ENCODE measurements at regions not wholly inside any gene's neighbourhood (a gene's known extent, or its start where the extent isn't known, plus 50 kb on each side); places are given as distances from the start of the nearest gene placed in this dataset.

DNA sequence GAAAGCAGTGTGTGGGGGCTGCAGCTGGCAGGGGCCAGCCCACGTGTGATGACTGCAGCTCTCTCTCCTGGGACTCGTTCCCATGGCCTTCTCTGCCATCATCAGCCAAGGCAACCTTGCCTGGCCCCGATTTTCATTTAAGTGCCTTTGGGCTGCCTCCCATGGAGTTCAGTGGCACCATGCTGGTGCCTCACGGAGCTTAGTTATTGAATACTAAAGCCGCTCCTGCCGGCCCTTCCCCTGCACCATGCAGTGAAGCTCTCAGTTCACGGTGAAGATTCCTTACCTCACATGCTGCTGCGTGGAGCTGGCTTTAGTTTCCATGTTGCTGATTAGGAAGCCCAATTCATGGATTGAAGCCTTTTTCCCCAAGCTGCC is 141.5 kb upstream of the EEPD1 start:
- H3K4me1 Mint-ChIP-seq (ENCODE audit: insufficient read depth, unreplicated experiment) = no peaks in the 10 kb centered on the region
- H3K9me3 Mint-ChIP-seq (ENCODE audit: unreplicated experiment) = no peaks in the 10 kb centered on the region
- intact Hi-C loops (cut with micrococcal nuclease) = no loop called here
- H3K27ac Mint-ChIP-seq (ENCODE audit: low read depth, unreplicated experiment) = no peak overlapping the region
- DNase-seq (ENCODE audit: unreplicated experiment) = no peak
- POLR2A ChIA-PET = no interaction called here
- CTCF ChIA-PET = interaction anchor here (0.5 to 1.5 kb wide), 5 partner anchors 9 to 307 kb away, joined by 3 to 6 read pairs (median 4); no protein-coding TSS in a partner anchor
- H3K4me3 Mint-ChIP-seq (ENCODE audit: unreplicated experiment) = no peak overlapping the region
- H3K36me3 Mint-ChIP-seq (ENCODE audit: insufficient read depth, unreplicated experiment) = no peaks in the 10 kb centered on the region
- TF ChIP-seq, protein P1, sequence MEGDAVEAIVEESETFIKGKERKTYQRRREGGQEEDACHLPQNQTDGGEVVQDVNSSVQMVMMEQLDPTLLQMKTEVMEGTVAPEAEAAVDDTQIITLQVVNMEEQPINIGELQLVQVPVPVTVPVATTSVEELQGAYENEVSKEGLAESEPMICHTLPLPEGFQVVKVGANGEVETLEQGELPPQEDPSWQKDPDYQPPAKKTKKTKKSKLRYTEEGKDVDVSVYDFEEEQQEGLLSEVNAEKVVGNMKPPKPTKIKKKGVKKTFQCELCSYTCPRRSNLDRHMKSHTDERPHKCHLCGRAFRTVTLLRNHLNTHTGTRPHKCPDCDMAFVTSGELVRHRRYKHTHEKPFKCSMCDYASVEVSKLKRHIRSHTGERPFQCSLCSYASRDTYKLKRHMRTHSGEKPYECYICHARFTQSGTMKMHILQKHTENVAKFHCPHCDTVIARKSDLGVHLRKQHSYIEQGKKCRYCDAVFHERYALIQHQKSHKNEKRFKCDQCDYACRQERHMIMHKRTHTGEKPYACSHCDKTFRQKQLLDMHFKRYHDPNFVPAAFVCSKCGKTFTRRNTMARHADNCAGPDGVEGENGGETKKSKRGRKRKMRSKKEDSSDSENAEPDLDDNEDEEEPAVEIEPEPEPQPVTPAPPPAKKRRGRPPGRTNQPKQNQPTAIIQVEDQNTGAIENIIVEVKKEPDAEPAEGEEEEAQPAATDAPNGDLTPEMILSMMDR (IDR thresholded peaks at IDR 0.05; ENCODE audit: unreplicated experiment) = no peak
- no peaks in the 10 kb centered on the region for H3K27me3 Mint-ChIP-seq (ENCODE audit: insufficient read depth, unreplicated experiment)
- no TSS peak for BruUV-seq (replicated peaks)

DNA sequence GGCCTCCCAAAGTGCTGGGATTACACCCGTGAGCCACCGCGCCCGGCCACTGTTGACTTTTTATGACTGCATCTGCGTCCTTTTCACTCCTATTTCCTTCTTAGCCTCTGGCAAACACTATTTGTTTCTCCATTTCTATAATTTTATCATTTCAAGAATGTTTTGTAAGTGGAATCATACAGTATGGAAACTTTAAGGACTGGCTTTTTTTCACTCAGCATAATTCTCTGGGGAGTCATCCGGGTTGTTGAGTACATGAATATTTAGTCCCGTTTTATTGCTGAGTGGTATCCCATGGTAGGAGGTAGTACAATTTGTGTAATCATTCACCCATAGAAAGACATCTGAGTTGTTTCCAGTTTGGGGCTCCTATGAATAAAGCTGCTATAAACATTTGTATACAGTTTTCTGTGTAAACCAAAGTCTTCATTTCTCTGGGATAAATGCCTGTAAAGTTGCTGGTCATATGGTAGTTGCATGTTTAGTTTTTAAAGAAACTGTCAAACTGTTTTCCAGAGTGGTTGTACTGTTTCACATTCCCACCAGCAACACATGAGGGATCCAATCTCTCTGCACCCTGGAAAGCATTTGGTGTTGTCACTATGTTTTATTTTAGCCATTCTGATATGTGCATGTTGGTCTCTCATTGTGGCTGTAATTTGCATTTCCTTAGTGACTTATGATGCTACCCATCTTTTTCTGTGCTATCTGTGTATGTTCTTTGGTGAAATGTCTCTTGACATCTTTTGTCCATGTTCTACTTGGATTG is 139.6 kb upstream of the EEPD1 start:
- no TSS peak for BruUV-seq (replicated peaks)
- no peak for DNase-seq (ENCODE audit: unreplicated experiment)
- Mint-ChIP-seq H3K4me1 (ENCODE audit: insufficient read depth, unreplicated experiment) (no peaks in the 10 kb centered on the region), H3K4me3 (ENCODE audit: unreplicated experiment) (no peak overlapping the region), H3K36me3 (ENCODE audit: insufficient read depth, unreplicated experiment) (no peaks in the 10 kb centered on the region), H3K27me3 (ENCODE audit: insufficient read depth, unreplicated experiment) (no peaks in the 10 kb centered on the region), H3K27ac (ENCODE audit: low read depth, unreplicated experiment) (no peak overlapping the region), H3K9me3 (ENCODE audit: unreplicated experiment) (no peaks in the 10 kb centered on the region)
- TF ChIP-seq, protein P1 (IDR thresholded peaks at IDR 0.05; ENCODE audit: unreplicated experiment) = no peak
- ChIA-PET CTCF (no interaction called here), POLR2A (no interaction called here)
- intact Hi-C loops (cut with micrococcal nuclease) = no loop called here

DNA sequence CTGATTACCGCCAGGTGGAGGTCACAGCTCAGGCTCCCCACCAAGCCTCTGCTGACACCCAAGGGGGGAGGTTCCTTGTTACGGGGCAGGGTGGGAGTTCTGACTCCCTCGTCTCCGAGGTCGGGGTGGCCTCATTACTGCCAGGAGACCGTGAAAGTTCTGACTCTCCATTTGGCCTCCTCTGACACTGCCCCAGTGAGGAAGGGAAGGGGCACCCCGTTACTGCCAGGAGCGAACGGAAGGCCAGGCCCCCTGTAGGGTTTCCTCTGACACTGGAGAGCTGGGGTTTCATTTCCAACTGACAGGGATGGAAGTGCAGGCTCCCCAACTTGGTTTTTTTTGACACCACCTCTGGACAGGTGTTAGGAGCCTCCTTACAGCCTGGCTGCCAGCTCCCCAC is 138.1 kb upstream of the EEPD1 start:
- CTCF ChIA-PET = interaction anchor here (0.6 kb wide), 1 partner anchor 278 kb away, joined by 3 read pairs; no protein-coding TSS in a partner anchor
- Mint-ChIP-seq H3K27ac (ENCODE audit: low read depth, unreplicated experiment) (no peak overlapping the region), H3K4me1 (ENCODE audit: insufficient read depth, unreplicated experiment) (no peaks in the 10 kb centered on the region), H3K4me3 (ENCODE audit: unreplicated experiment) (no peak overlapping the region), H3K27me3 (ENCODE audit: insufficient read depth, unreplicated experiment) (no peaks in the 10 kb centered on the region), H3K9me3 (ENCODE audit: unreplicated experiment) (no peaks in the 10 kb centered on the region), H3K36me3 (ENCODE audit: insufficient read depth, unreplicated experiment) (no peaks in the 10 kb centered on the region)
- BruUV-seq (replicated peaks) = no TSS peak
- DNase-seq (ENCODE audit: unreplicated experiment) = no peak
- POLR2A ChIA-PET = no interaction called here
- intact Hi-C loops (cut with micrococcal nuclease) = no loop called here
- TF ChIP-seq, protein P1 (IDR thresholded peaks at IDR 0.05; ENCODE audit: unreplicated experiment) = no peak

DNA sequence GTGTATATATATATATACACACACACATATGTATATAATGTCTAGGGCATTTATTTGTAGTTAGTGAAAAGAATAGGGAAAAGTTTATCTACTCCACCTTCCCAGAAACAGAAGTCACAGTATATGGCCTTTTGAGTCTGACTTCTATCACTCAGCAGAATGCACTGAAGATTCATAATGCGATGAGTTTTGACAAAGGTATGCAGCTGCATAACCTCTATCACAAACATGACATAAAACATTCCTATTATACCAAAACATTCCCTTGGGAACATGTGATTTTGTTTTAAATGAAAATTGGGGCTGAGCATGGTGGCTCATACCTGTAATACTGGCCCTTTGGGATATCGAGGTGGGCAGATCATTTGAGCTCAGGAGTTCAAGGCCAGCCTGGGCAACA is 137.3 kb upstream of the EEPD1 start:
- Mint-ChIP-seq H3K36me3 (ENCODE audit: insufficient read depth, unreplicated experiment) (no peaks in the 10 kb centered on the region), H3K27me3 (ENCODE audit: insufficient read depth, unreplicated experiment) (no peaks in the 10 kb centered on the region), H3K9me3 (ENCODE audit: unreplicated experiment) (no peaks in the 10 kb centered on the region), H3K4me1 (ENCODE audit: insufficient read depth, unreplicated experiment) (no peaks in the 10 kb centered on the region), H3K27ac (ENCODE audit: low read depth, unreplicated experiment) (no peak overlapping the region), H3K4me3 (ENCODE audit: unreplicated experiment) (no peak overlapping the region)
- ChIA-PET CTCF (no interaction called here), POLR2A (no interaction called here)
- no TSS peak for BruUV-seq (replicated peaks)
- TF ChIP-seq, protein P1 (IDR thresholded peaks at IDR 0.05; ENCODE audit: unreplicated experiment) = no peak
- intact Hi-C loops (cut with micrococcal nuclease) = no loop called here
- DNase-seq (ENCODE audit: unreplicated experiment) = no peak

Measured in MCF 10A (cell line).